M059J (cell line): ENCODE measurements at regions not wholly inside any gene's neighbourhood (a gene's known extent, or its start where the extent isn't known, plus 50 kb on each side); places are given as distances from the start of the nearest gene placed in this dataset.

ENCODE experiments used
- DNase-seq: peaks from one replicate; pipeline ENCODE4 v3.0.0-alpha.2; 2012; ENCODE audit warnings: low read depth

DNA sequence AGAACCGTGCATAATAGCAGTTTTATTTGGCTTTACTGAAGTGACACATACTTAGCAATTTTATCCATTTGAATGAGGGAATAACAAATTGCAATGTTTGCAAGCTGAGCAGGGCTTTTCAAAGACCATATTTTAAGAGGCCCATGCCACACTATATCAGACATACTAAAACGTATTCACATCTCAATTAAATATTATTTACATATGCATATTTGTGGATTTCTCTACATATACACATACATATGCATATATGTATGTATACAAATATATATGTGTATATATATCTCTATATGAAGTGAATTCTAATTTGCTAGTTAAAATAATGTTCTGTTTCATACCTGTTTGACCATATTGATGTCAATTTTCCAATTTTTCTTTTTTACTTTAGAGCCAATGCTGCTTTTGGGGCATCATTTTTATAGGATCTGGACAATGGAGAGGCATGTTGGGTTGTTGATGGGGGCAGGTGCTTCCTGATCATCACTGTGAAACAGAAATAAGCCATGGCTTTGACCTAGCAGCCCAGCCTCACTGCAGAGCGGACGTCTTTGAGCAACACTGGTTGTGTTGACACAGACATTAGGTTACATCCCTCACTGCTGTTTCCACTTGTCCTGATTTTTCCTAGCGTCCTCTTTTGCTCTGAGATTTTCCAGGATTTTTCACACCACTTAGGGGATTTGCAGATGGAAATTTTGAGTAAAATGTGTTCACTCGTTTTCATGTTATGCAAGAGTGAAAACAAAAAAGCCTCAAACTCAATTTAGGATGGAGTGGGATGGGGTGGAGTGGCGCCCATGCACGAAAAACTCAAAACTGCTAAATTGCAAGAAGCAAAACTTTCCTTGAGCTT is 56.9 kb downstream of the RDH14 start:
- DNase-seq: no peak

DNA sequence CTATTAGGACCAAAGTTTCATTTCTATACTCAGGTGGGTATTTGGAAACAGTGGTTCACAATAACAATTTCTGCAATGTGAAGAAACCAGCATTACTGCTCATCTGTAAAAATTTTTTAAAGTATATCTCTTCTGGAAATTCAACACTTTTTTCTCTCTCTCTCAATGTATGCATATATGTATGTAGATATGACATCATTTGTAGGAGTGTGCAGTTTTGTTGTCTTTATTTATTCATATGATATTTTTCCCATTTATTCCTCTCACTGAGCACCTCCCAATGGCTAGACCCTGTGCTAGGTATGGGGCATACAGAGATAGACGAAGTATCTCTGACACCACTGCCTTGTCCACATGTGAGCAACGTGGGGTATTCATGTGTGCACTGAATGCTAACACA is 58.3 kb downstream of the RDH14 start:
- DNase-seq: no peak

- DNase-seq: no peak
These were observed 58.7 kb downstream of the RDH14 start for GRCh38 chr2:18501729-18502128.

DNA sequence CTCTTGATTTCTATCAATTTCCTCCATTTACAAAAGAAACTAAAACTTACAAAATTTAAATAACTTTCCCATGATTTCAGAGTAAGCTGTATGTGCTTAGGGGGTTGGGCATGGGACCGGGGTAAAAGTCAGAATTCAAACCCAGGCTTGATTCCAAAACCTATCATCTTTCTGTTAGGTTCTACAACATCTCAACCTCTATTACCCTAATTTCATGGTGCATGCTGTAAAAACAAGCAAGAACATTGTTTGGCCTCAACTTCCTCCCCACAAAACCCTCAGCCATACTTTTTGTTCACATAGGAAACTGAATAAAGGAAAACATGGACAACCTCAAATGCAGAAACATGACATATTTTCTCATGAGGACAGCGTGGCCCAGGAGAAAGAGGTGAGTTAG is 59.3 kb downstream of the RDH14 start:
- DNase-seq: no peak

DNA sequence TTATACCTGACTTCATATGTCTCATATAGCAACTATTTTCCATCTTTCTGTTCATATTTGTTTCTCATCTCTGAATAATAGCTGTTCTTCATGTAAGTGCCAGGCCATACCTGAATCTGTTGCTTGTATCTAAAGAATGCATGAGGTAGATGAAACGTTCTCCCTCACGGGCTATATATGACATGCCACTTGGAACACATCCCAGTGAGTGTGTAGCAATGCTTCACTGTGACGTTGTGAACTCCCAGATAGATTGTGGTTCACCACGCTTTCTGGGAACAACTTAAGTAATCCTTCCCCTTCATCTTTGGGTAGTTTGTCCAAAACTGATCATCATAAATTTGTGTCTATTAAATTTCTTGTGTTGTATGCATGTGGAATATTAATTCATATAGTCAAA is 60.1 kb downstream of the RDH14 start:
- peak; percentile 49 for DNase-seq

DNA sequence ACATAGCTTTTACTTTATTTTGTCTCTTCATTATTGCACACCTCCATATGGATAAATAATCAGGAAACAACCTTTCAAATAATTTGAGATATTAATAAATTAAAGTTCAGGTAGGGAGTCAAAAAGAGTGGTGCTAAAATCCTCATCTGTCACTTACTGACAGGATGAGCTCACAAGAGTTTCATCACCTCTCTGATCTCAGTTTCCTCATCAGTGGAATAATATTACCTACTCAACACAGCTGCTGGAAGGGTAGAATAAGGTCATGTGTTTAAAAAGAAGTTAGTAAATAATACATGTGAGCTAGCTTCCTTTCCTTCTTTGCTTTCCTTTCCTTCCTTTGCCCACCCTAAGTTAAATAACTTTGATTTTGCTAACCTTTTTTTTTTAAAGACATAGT is 61.9 kb downstream of the RDH14 start:
- DNase-seq: no peak

- DNase-seq: no peak
These were observed 63.9 kb downstream of the RDH14 start for GRCh38 chr2:18496516-18496915.

- DNase-seq: no peak
These were observed 65.4 kb downstream of the RDH14 start for GRCh38 chr2:18495058-18495457.

DNA sequence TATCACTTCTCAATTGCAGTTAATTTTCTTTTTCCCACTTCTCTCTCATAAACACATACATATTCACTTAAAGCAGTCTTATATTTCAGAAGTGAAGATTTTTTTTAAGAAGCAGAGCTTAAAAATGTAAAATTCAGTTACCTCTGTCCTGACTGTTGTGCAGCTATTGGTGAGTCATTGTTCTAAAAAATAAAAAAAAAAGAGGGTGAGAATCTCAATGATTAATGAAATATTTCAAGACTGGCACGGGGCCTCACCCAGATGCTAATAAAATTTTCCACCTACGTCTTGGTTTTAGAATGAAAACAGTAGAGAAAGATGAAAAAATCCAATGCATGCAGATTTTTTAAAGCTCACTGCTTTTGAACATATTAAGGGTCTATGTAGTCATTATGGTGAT is 67.7 kb downstream of the RDH14 start:
- DNase-seq: no peak

GRCh38 chr2:18491577-18491976 is 68.9 kb downstream of the RDH14 start:
- no peak for DNase-seq

DNA sequence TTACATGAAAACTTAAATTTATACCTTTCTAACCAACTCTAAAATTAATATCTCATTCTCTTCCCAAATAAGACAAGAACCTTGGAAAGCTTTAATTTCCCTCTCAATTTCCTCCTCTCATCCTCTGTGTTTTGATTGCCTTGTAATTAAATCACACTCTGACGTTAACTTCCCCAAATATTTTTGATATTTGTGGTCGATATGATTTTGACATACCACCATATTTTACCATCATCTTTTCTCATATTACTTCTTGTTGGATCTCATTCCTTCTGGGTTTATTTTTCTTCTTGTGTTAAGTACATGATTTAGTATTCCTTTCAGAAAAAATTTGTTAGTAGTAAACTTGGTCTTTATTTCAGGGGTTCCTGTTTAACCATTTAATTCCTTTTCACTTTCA is 69.6 kb downstream of the RDH14 start:
- no peak for DNase-seq

- DNase-seq: no peak
These were observed 73.1 kb downstream of the RDH14 start for GRCh38 chr2:18487106-18487913.

DNA sequence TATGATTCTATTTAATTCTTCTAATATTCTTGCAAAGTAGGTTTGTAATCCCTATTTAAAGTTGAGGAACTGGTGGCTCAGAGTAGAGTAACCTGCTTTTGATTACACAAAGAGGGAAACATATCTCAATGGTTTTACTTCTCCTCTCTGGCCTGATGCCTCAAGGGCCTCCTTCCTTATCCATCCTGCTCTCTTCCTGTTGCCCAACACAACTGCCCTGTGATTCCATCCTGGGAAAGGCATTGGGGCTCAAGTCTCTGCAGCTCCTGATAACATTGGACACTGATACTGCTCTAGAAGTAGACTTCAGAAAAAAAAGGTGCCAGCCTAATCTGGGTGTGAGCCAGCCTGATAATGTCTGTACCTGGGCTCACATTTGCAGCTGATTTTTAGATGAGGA is 75.8 kb downstream of the RDH14 start:
- no peak for DNase-seq

DNA sequence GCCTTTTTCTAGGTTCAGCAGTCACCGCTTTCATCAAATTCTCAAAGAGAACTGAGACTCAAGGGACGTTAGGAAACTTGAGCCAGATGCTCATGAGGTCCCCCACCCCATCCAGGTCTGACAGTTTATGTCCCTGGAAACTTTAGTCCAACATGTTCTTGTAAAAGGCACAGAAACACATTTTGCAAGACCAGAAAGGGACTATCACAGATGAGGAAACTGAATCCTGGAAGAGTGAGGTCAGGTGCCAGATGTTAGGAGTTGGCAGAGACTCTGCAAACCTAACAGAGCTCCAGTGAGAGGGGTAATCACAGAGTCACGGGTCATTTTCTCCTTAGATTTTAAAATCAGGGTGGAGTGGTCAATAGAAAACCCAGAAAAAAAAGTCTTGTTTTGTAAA is 76.6 kb downstream of the RDH14 start:
- no peak for DNase-seq

DNA sequence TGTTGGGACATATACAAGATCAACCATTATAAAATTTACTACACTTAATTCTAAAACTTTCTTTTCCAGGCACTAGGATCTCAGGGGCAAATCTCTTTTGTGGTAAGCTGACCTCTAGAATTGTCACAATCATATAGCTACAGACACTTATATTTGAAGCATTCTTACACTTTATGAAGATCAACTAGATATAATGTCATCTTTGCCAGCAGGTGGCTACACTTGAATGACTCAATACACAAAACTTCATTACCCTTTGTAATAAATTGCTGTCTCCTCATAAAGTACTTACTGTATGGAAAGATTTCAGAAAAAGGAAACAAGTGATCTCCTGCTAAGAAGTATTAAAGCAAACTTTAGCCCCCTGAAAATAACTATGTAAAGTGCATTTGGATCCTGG is 77.8 kb downstream of the RDH14 start:
- peak; percentile 18 for DNase-seq

GRCh38 chr2:18479947-18480369 is 80.5 kb downstream of the RDH14 start:
- no peak for DNase-seq

GRCh38 chr2:18477293-18477692 is 83.2 kb downstream of the RDH14 start:
- no peak for DNase-seq

DNA sequence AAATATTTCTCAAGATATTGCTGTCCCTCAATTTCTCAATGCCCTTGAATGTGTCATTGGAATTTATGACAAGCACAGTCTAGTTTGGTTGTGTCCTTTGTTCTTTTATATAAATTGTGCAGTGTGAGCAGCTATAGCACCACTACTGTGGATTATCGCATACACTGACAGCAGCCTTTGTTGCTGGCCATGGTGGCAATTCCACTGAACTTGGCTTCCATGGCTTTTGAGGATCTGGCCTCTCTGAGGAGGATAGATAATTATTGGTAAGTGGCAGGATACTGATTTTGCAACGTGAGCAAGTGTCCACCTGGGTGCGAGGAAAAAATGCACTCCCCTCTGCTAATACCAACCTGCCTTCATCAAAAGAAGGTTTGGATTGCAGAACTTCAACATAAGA is 84.0 kb downstream of the RDH14 start:
- DNase-seq: no peak

- no peak for DNase-seq
These were observed 84.6 kb downstream of the RDH14 start for GRCh38 chr2:18475884-18476283.

DNA sequence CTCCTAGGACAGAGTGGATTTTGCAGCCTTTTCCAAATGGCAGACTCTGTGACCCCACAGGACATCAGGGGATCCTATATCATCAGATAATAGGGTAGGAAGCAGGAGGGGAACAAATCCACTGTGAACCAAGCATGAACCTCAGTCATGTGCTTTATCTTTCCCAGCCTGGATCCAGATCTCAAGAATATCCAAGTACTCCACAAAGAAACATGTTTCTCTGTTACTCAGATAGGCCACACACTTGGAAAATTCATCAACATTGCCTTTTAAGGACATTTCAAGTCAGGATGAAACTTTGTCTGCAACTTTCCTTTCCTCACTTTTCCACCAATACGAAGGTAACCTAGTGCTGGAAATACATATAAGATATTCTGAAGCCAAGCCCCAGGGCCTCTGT is 85.8 kb downstream of the RDH14 start:
- DNase-seq: no peak

DNA sequence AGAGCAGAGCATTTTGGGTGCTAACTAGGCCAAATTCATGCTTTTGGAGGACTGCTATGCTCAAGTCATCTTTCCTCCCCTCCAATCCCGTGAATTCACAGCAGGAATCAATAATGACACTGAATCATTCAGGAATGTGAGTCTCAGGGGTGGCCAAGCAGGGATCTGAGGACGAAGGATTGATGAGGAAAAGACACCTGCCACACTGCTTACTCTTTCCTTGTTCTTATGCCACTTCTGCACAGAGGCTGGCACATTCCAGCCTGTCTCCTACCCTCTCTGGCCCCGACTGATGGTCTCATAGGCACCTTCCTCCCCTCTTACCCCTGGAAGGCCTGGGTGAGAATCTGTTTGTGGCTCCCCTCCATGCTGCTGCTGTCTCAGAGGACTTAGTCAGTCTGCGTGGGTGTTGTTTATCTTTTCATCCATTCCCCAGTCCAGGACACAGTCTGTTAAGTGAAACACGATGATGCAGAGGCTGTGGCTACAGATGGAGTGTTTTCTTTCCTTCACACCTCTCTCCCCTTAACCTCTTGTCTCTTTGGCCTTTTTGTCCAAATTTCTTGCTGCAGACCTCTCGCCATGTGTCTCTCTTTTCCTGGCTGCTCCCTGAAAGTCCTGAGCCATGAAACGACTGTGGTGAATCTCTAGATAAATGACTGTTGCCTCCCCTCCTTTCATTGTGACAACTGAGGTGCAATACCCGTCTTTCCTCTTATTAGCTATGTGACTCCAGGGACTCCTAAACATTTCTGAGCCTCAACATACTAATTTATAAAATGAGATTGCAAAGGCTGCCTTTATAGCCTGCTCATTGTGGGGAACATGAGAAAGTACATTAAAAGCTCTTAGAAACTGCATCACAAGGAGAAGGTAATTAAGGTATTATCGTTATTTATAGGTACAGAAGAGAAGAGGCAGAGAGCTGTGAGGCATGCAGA is 86.9 kb downstream of the RDH14 start:
- DNase-seq: peak; percentile 53

GRCh38 chr2:18467749-18468360 is 92.6 kb downstream of the RDH14 start:
- DNase-seq: no peak
